ENCODE measurements at regions not wholly inside any gene's neighbourhood (a gene's known extent, or its start where the extent isn't known, plus 50 kb on each side); places are given as distances from the start of the nearest gene placed in this dataset.

DNA sequence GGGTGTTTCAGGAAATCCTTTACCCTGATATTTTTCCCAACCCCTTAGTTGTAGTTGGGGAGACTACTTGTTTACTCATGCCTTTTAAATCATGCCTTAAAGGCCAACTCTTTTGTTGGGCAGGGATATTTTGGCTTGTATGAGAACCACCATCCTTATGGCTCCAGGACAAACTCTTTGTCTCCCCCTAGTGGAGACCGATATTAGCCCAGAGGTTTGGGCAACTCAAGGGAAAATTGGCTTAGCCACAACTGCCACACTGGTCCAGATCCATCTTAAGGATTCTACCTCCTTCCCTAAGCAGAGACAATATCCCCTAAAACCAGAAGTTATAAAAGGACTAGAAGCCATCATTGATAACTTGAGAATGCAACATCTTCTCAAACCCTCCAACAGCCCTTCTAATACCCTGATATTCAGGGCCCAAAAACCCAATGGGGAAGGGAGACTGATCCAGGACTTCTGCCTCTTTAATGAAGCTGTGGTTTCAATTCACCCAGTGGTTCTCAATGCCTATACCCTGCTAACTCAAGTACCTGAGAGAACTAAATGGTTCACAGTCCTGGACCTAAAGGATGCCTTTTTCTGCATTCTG lies 100.9 kb upstream of the HCN1 start:
- Histone ChIP-seq H3K27me3 (ENCODE audit: control insufficient read depth, low read length) (no peaks in the 10 kb centered on the region), H3K27ac (ENCODE audit: low read depth, low read length) (no peak overlapping the region), H3K9me3 (ENCODE audit: control insufficient read depth, insufficient read depth, low read length) (peaks cover 15% of the 10 kb centered on the region; the same call in 1 of the 2 replicates), H3K79me2 (ENCODE audit: control insufficient read depth, low read length) (no peaks in the 10 kb centered on the region), H3K4me3 (ENCODE audit: low read length) (no peak overlapping the region), H4K20me1 (ENCODE audit: control insufficient read depth, insufficient read depth, low read depth, low read length) (no peaks in the 10 kb centered on the region), H3K4me1 (ENCODE audit: control insufficient read depth, low read length) (no peaks in the 10 kb centered on the region), H3F3A (ENCODE audit: control insufficient read depth, insufficient read depth) (no peaks in the 10 kb centered on the region), H3K4me2 (ENCODE audit: low read length) (no peak overlapping the region), H3K36me3 (ENCODE audit: control insufficient read depth, low read length) (no peaks in the 10 kb centered on the region), H3K9me2 (replicated peaks; ENCODE audit: control insufficient read depth, low read length) (no peaks in the 10 kb centered on the region)
- TF ChIP-seq, protein P1, sequence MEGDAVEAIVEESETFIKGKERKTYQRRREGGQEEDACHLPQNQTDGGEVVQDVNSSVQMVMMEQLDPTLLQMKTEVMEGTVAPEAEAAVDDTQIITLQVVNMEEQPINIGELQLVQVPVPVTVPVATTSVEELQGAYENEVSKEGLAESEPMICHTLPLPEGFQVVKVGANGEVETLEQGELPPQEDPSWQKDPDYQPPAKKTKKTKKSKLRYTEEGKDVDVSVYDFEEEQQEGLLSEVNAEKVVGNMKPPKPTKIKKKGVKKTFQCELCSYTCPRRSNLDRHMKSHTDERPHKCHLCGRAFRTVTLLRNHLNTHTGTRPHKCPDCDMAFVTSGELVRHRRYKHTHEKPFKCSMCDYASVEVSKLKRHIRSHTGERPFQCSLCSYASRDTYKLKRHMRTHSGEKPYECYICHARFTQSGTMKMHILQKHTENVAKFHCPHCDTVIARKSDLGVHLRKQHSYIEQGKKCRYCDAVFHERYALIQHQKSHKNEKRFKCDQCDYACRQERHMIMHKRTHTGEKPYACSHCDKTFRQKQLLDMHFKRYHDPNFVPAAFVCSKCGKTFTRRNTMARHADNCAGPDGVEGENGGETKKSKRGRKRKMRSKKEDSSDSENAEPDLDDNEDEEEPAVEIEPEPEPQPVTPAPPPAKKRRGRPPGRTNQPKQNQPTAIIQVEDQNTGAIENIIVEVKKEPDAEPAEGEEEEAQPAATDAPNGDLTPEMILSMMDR (IDR thresholded peaks at IDR 0.05; ENCODE audit: low read depth, low read length, poor library complexity, severe bottlenecking) = peak; percentile 76
- TF ChIP-seq EZH2phosphoT487 (IDR thresholded peaks at IDR 0.05; ENCODE audit: borderline replicate concordance, low read length) = no peak

DNA sequence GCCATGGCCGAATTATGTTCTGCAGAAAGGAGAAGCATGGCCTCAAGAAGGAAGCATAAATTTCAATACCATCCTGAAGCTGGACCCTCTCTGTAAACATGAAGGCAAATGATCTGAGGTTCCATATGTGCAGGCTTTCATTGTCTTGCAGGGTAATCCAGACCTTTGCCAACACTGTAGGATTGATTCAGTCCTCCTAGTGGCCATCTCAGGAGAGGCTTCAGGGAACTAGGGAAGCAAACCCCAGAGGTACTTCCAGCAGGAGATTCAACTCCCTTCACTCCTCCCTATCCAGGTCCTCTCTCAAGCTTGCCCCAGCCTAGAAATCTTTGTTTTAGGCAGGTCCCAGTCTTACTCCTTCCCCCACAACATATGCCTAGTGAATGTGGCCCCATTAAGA lies 99.3 kb upstream of the HCN1 start:
- H3K9me2 ChIP-seq (replicated peaks; ENCODE audit: control insufficient read depth, low read length) = no peaks in the 10 kb centered on the region
- no peaks in the 10 kb centered on the region for H3K36me3 ChIP-seq (ENCODE audit: control insufficient read depth, low read length)
- no peak overlapping the region for H3K4me2 ChIP-seq (ENCODE audit: low read length)
- no peaks in the 10 kb centered on the region for H3K27me3 ChIP-seq (ENCODE audit: control insufficient read depth, low read length)
- no peak overlapping the region for H3K4me3 ChIP-seq (ENCODE audit: low read length)
- peaks cover 4% of the 10 kb centered on the region; the same call in 1 of the 2 replicates for H3K9me3 ChIP-seq (ENCODE audit: control insufficient read depth, insufficient read depth, low read length)
- no peak overlapping the region for H3K27ac ChIP-seq (ENCODE audit: low read depth, low read length)
- H3K79me2 ChIP-seq (ENCODE audit: control insufficient read depth, low read length) = no peaks in the 10 kb centered on the region
- H3K4me1 ChIP-seq (ENCODE audit: control insufficient read depth, low read length) = no peaks in the 10 kb centered on the region
- no peaks in the 10 kb centered on the region for H4K20me1 ChIP-seq (ENCODE audit: control insufficient read depth, insufficient read depth, low read depth, low read length)
- TF ChIP-seq EZH2phosphoT487 (IDR thresholded peaks at IDR 0.05; ENCODE audit: borderline replicate concordance, low read length) = no peak
- TF ChIP-seq, protein P1 (IDR thresholded peaks at IDR 0.05; ENCODE audit: low read depth, low read length, poor library complexity, severe bottlenecking) = no peak
- no peaks in the 10 kb centered on the region for H3F3A ChIP-seq (ENCODE audit: control insufficient read depth, insufficient read depth)

DNA sequence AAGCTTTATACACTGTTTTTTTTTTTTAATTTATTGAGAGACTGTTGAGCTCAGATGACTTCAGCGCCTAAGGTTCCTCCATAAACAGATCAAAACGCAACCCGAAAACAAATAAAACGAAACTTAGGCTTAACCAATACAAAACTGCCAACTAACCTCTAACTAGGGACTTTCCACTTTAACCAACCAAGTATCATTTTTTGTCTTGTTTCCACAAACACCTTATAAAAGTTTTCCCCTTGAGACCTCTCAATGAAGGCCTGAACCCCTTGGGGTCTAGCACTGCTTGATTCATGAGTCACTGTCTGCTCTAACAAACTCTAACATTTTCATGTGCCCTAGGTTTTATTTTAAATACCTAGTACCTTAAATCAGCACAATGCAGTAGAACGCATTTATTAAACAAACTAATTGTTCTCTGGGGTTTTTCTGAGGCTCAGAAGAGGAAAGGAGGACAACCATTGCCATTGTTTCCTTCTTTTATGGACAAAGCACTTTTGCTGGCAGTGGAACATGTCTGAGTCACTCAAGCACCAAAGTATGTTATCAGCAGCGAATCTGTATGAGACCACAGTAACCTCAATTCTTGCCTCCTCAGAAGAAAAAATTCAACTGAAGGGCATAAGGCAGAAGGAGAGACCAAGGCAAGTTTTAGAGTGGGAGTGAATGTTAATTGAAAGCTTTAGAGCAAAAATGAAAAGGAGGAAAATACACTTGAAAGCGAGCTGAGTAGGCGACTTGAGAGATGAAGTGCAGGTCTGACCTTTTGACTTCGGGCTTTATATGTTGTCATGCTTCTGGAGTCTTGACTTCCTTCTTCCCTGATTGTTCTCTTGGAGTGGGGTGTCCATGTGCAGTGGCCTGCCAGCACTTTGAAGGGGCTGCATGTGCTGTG lies 97.7 kb upstream of the HCN1 start:
- H3K4me2 ChIP-seq (ENCODE audit: low read length) = no peak overlapping the region
- H3K36me3 ChIP-seq (ENCODE audit: control insufficient read depth, low read length) = no peaks in the 10 kb centered on the region
- H3K9me3 ChIP-seq (ENCODE audit: control insufficient read depth, insufficient read depth, low read length) = no peaks in the 10 kb centered on the region
- TF ChIP-seq, protein P1 (IDR thresholded peaks at IDR 0.05; ENCODE audit: low read depth, low read length, poor library complexity, severe bottlenecking) = no peak
- no peak for TF ChIP-seq EZH2phosphoT487 (IDR thresholded peaks at IDR 0.05; ENCODE audit: borderline replicate concordance, low read length)
- H3K27me3 ChIP-seq (ENCODE audit: control insufficient read depth, low read length) = no peaks in the 10 kb centered on the region
- H3K9me2 ChIP-seq (replicated peaks; ENCODE audit: control insufficient read depth, low read length) = no peaks in the 10 kb centered on the region
- no peaks in the 10 kb centered on the region for H3F3A ChIP-seq (ENCODE audit: control insufficient read depth, insufficient read depth)
- H4K20me1 ChIP-seq (ENCODE audit: control insufficient read depth, insufficient read depth, low read depth, low read length) = no peaks in the 10 kb centered on the region
- H3K27ac ChIP-seq (ENCODE audit: low read depth, low read length) = no peak overlapping the region
- no peaks in the 10 kb centered on the region for H3K79me2 ChIP-seq (ENCODE audit: control insufficient read depth, low read length)
- no peak overlapping the region for H3K4me3 ChIP-seq (ENCODE audit: low read length)
- no peaks in the 10 kb centered on the region for H3K4me1 ChIP-seq (ENCODE audit: control insufficient read depth, low read length)

All from DOHH2 (cell line).